ENCODE measurements at regions not wholly inside any gene's neighbourhood (a gene's known extent, or its start where the extent isn't known, plus 50 kb on each side); places are given as distances from the start of the nearest gene placed in this dataset.
A peak's percentile ranks its signal among the peaks of the same experiment; 100 is the strongest.
"Not testable (repeated sequence)": the region's sequence is repeated elsewhere in the genome, so short reads cannot be mapped to it uniquely, and the experiment has no call there.

GRCh38 chr6:72534236-72534635 is 87.6 kb upstream of the KCNQ5 start:
- DNase-seq (ENCODE audit: low spot score), result no peak

GRCh38 chr6:72535124-72535523 is 86.7 kb upstream of the KCNQ5 start:
- DNase-seq (ENCODE audit: low spot score), result no peak

- DNase-seq (ENCODE audit: low spot score), result no peak
Observed at GRCh38 chr6:72547020-72547419, 74.8 kb upstream of the KCNQ5 start.

GRCh38 chr6:72551470-72551869 is 70.4 kb upstream of the KCNQ5 start:
- no peak for DNase-seq (ENCODE audit: low spot score)

GRCh38 chr6:72552938-72553337 is 68.9 kb upstream of the KCNQ5 start:
- no peak for DNase-seq (ENCODE audit: low spot score)

GRCh38 chr6:72553531-72554511 is 68.0 kb upstream of the KCNQ5 start:
- DNase-seq (ENCODE audit: low spot score), result peak; percentile 40

GRCh38 chr6:72554761-72555221 is 67.1 kb upstream of the KCNQ5 start:
- no peak for DNase-seq (ENCODE audit: low spot score)

GRCh38 chr6:72559067-72559466 is 62.8 kb upstream of the KCNQ5 start:
- no peak for DNase-seq (ENCODE audit: low spot score)

- no peak for DNase-seq (ENCODE audit: low spot score)
Observed at GRCh38 chr6:72559555-72559954, 62.3 kb upstream of the KCNQ5 start.

- peak; percentile 9 for DNase-seq (ENCODE audit: low spot score)
Observed at GRCh38 chr6:72560721-72561593, 60.9 kb upstream of the KCNQ5 start.

GRCh38 chr6:72561629-72562028 is 60.2 kb upstream of the KCNQ5 start:
- DNase-seq (ENCODE audit: low spot score), result no peak

GRCh38 chr6:72564231-72564630 is 57.6 kb upstream of the KCNQ5 start:
- no peak for DNase-seq (ENCODE audit: low spot score)

GRCh38 chr6:72571993-72572392 is 49.9 kb upstream of the KCNQ5 start:
- DNase-seq (ENCODE audit: low spot score), result not testable (repeated sequence)

Measured in GM03348 (cell line).